IPS-20b (cell line): ENCODE measurements at regions not wholly inside any gene's neighbourhood (a gene's known extent, or its start where the extent isn't known, plus 50 kb on each side); places are given as distances from the start of the nearest gene placed in this dataset.

Experiments used
- H3K27ac ChIP-seq: one replicate; pipeline ENCODE4 v1.5.1; 2013; ENCODE audit warnings: low read length
- H3K27me3 ChIP-seq: 2 replicates; pipeline ENCODE4 v1.6.1; 2013; ENCODE audit warnings: mild to moderate bottlenecking, low read length, inconsistent platforms; ENCODE audit not compliant: insufficient read depth
- H3K36me3 ChIP-seq: 2 replicates; pipeline ENCODE4 v1.6.1; 2013; ENCODE audit warnings: low read depth, mild to moderate bottlenecking, inconsistent platforms, low read length, moderate library complexity; ENCODE audit not compliant: insufficient read depth
- H3K4me1 ChIP-seq: 2 replicates; pipeline ENCODE4 v1.6.1; 2013; ENCODE audit warnings: mild to moderate bottlenecking, control low read depth, inconsistent platforms, low read length, moderate library complexity; ENCODE audit not compliant: insufficient read depth
- H3K4me3 ChIP-seq: 2 replicates; pipeline ENCODE4 v1.5.1; 2013; ENCODE audit warnings: mild to moderate bottlenecking, low read length, inconsistent platforms
- H3K9ac ChIP-seq: 2 replicates; pipeline ENCODE4 v1.6.1; 2013; ENCODE audit warnings: low read depth, mild to moderate bottlenecking, inconsistent platforms, low read length, moderate library complexity
- H3K9me3 ChIP-seq: 2 replicates; pipeline ENCODE4 v1.6.1; 2013; ENCODE audit warnings: mild to moderate bottlenecking, low read depth, low read length, inconsistent platforms; ENCODE audit not compliant: insufficient read depth

DNA sequence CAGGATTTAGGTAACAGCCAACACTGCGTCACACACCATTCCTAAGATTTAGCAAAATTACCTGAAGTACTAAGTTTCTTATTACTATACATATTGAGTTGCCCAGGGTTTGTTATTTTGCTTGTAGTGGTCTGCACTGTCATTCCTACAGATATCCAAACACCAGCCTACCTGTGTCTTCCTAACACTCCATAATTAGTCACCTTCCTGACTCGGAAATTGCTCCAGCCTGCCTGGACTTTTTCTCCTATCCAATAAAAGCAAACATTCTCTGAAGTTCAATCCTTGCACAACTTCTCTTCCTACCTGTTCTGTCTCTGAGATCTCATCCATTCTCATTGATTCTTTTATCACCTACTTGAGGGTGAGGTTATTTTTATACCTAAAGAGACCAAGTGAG is 243.9 kb downstream of the NR2F1-AS1 start:
- H3K27ac ChIP-seq = no peak overlapping the region
- no peak overlapping the region for H3K4me3 ChIP-seq
- H3K4me1 ChIP-seq = no peaks in the 10 kb centered on the region
- H3K27me3 ChIP-seq = no peaks in the 10 kb centered on the region
- no peaks in the 10 kb centered on the region for H3K9me3 ChIP-seq
- no peaks in the 10 kb centered on the region for H3K36me3 ChIP-seq
- no peak overlapping the region for H3K9ac ChIP-seq

DNA sequence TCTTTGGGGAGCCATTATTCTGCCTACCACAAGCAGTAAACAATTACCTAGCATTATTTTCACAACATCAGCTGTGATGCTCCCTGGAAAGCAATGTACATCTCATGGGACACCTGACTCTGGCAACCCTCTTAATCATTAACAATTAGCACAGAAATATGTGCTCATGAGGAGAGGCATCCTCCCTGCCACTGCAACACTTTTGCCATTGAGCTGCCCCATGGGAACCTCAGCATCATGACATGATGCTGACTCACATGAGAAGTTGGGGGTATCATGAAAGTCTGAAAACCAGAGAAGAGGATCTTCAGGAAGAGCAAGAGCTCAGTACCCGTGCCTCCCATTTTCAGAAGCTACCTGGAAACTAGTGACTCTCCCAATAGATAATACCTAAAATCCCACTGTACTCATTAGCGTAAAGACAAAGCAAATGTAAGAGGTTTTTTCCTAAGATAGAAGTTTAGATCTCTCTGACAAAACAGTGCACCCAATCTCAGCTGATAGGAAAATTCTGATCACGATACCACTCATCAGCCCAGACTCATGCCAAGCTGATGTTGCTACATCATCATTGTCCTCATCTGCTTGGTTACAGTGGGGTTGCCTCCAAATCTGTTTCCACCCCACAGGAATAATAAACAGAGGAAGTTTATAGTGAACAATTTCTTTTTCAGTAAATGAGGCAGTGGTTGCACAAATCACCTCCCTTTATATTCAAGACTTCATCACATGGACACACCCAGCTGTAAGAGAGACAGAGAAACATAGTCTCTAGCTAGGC is 244.5 kb downstream of the NR2F1-AS1 start:
- no peaks in the 10 kb centered on the region for H3K27me3 ChIP-seq

DNA sequence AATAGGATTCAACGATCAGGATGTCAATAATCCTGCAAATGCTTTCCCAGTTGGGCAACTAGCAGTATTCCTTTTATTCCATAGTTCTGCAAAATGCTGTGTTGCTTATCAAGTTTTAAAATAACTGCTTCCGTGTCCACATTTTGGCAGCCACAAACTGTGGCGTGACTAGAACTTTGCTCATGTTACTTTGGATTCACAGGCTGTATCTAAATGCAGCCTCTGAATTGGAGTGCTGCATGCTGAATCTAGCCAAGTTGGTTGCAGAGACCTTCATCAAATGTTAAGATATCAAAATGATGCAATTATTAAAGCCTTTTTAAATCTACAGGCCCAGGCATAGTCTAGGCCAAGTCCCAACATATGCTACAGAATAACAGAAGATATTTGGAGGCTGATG is 249.2 kb downstream of the NR2F1-AS1 start:
- Histone ChIP-seq H3K27ac (no peak overlapping the region), H3K4me1 (no peaks in the 10 kb centered on the region), H3K27me3 (no peaks in the 10 kb centered on the region), H3K9me3 (no peaks in the 10 kb centered on the region), H3K36me3 (no peaks in the 10 kb centered on the region), H3K4me3 (no peak overlapping the region), H3K9ac (no peak overlapping the region)

More for the DNA sequence above, 244.5 kb downstream of the NR2F1-AS1 start:
- Histone ChIP-seq H3K9ac (no peak overlapping the region), H3K36me3 (no peaks in the 10 kb centered on the region), H3K9me3 (no peaks in the 10 kb centered on the region), H3K4me1 (no peaks in the 10 kb centered on the region), H3K27ac (no peak overlapping the region), H3K4me3 (no peak overlapping the region)

DNA sequence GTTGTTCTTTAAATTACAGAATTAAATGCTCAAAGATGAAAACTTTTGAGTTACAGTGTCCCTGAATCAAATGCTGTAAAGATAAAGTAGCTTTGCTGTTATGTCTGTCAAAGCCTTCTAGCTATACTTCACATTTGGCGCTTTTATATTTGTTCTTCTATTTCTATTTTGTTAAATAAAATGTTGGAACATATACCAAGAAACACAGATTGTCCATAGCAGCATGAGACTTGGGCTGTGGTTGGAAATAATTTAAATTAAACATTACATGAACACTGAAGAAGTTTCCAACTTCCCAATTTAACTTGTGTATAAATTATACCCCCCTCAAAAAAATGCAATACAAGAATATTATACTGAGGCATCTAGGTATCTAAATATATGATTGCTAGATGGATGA is 249.8 kb downstream of the NR2F1-AS1 start:
- no peak overlapping the region for H3K4me3 ChIP-seq

DNA sequence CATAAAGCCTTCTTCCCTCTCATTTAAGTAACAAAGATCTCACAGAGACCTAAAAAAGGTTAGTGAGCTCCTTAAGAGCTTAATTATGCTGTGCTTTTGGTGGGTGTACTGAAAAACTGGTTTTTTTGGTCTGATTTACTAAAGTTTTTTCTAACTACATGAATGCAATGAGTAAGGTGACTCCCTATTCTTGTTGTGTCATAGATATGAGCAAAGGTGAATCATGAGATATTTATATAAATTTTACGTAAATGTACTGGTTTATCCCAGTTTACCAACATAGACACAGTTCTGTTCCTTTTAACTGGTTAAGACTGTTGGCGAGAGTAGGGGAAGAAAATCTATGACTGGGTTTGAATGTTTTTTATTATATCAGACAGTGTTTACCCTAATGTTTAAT is 250.5 kb downstream of the NR2F1-AS1 start:
- no peaks in the 10 kb centered on the region for H3K27me3 ChIP-seq
- no peak overlapping the region for H3K4me3 ChIP-seq
- H3K27ac ChIP-seq = no peak overlapping the region
- H3K36me3 ChIP-seq = no peaks in the 10 kb centered on the region
- no peaks in the 10 kb centered on the region for H3K9me3 ChIP-seq
- H3K4me1 ChIP-seq = no peaks in the 10 kb centered on the region
- H3K9ac ChIP-seq = no peak overlapping the region

More for the DNA sequence above, 249.8 kb downstream of the NR2F1-AS1 start:
- Histone ChIP-seq H3K27me3 (no peaks in the 10 kb centered on the region), H3K4me1 (no peaks in the 10 kb centered on the region), H3K27ac (no peak overlapping the region), H3K9me3 (no peaks in the 10 kb centered on the region), H3K36me3 (no peaks in the 10 kb centered on the region), H3K9ac (no peak overlapping the region)

DNA sequence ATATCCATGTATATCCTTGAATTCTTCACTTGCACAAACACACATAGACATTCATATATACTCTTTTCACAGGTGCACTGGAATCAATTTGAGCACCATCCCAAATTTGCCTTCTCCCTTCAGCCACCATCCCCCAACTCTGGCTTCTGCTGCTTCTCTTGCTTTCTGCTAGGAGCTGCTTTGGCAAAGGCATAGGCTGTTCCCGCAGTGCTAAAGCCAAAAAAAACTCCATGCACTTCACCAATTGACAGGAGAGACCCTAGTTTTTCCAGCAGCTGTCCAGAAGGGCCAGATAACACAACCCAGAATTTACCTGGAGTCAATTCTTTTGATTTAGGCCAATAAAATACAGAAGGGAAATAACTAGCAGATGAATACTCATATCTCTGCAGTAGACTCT is 251.3 kb downstream of the NR2F1-AS1 start:
- Histone ChIP-seq H3K9ac (no peak overlapping the region), H3K27me3 (no peaks in the 10 kb centered on the region), H3K27ac (no peak overlapping the region), H3K4me1 (no peaks in the 10 kb centered on the region), H3K9me3 (no peaks in the 10 kb centered on the region), H3K4me3 (no peak overlapping the region), H3K36me3 (no peaks in the 10 kb centered on the region)

DNA sequence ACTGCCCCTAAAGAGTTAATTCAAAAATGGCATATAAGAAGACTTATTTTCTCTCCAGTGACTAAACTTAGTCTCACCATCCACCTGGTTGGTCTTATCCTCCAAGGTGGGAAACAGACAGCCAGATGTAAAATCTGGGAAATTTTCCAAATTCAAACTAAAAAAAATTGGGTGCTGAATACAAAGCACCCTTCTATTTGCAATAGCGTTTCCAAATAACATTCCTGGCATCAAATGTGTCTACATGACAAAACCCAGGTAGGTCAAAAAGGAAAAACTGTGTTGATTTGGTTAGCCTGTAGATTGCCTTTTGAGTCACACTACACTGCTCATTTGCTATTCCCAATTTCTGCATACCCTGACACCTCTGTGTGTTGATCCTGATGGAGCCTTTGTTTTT is 252.2 kb downstream of the NR2F1-AS1 start:
- H3K27ac ChIP-seq = no peak overlapping the region
- no peak overlapping the region for H3K9ac ChIP-seq
- H3K4me3 ChIP-seq = no peak overlapping the region
- no peaks in the 10 kb centered on the region for H3K27me3 ChIP-seq
- H3K9me3 ChIP-seq = no peaks in the 10 kb centered on the region
- no peaks in the 10 kb centered on the region for H3K36me3 ChIP-seq
- H3K4me1 ChIP-seq = no peaks in the 10 kb centered on the region

DNA sequence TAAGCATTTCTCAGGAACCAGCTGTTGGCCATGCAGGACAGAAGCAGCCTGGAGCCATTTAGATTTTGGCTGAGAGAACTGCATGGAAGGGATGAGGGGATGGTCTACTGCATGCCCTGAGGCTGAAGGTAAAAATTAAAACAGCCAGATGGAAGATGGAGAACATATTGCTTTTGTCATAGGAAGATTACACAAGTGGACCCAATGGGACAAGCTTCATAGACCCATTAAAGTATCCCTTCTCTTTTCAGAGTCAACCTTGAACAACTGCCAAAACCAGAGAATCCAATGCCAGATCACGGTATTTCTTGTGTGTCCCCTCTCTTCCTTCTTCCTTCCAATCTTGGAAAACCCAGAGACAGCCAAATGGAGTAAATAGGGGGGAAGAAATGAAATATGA is 253.4 kb downstream of the NR2F1-AS1 start:
- Histone ChIP-seq H3K9me3 (no peaks in the 10 kb centered on the region), H3K4me1 (no peaks in the 10 kb centered on the region), H3K9ac (no peak overlapping the region), H3K36me3 (no peaks in the 10 kb centered on the region), H3K27ac (no peak overlapping the region), H3K27me3 (no peaks in the 10 kb centered on the region), H3K4me3 (no peak overlapping the region)

DNA sequence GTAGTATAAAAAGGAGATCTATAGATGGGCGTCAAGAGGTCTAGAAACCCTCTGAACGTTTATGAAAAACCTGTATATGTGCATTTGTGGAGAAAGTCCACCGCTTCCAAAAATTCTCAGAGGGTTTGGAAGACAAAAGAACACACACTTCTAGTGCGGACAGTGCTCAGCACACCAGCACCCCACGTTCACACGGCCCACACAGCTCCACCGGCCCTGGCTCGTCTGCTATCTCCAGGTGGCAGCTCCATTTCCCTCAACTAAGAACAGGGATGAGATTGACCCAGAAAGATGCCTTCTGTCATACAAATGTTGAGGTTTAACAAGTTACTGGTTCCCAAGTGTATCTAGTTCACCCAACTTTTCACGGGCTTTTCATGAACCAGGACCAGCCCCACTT is 255.1 kb downstream of the NR2F1-AS1 start:
- H3K4me1 ChIP-seq = no peaks in the 10 kb centered on the region
- H3K27ac ChIP-seq = no peak overlapping the region
- no peaks in the 10 kb centered on the region for H3K36me3 ChIP-seq
- no peak overlapping the region for H3K9ac ChIP-seq
- no peaks in the 10 kb centered on the region for H3K9me3 ChIP-seq
- no peaks in the 10 kb centered on the region for H3K27me3 ChIP-seq
- H3K4me3 ChIP-seq = no peak overlapping the region

DNA sequence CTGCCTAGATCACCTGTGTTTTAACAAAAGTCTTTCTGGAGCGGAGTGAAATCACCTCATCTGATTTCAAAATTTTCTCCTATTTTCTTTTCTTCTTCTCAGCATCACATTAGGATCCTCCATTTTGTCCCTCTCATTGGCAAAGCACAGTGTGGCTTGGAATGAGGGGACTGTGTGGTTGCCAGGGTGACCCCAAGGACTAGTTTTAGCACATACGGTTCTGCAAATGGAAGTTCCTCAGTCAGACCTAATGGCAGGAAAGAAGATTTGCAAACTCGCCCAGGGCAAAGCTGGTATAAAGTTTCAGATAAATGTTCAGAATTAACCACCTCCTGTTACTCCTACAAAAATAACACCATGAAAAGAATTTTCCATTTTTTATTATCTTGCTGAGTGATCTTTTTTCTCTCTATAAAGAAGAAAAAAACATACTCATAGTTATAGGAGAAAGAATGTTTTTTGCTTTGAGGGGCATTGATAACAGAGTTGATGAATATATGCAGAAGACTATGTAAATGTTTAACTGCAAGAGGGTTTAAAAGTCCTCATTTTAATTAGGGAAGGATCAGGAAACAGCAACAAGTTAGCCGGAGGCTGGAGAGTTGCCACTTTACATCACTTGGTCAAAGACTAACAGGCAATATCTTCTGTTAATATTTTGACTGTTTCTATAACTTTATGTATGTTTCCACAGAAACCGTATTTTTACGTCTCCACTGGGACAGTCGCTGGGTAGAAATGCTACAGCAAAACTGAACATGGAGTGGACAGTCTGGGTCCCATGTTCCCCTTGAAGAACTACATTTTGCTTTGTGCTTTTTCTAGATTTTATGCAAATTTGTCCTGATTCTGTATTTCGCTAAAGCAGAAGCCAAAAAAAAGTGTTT is 257.8 kb downstream of the NR2F1-AS1 start:
- no peaks in the 10 kb centered on the region for H3K4me1 ChIP-seq
- no peak overlapping the region for H3K9ac ChIP-seq
- H3K9me3 ChIP-seq = no peaks in the 10 kb centered on the region
- no peaks in the 10 kb centered on the region for H3K36me3 ChIP-seq
- no peak overlapping the region for H3K4me3 ChIP-seq
- no peaks in the 10 kb centered on the region for H3K27me3 ChIP-seq
- no peak overlapping the region for H3K27ac ChIP-seq

DNA sequence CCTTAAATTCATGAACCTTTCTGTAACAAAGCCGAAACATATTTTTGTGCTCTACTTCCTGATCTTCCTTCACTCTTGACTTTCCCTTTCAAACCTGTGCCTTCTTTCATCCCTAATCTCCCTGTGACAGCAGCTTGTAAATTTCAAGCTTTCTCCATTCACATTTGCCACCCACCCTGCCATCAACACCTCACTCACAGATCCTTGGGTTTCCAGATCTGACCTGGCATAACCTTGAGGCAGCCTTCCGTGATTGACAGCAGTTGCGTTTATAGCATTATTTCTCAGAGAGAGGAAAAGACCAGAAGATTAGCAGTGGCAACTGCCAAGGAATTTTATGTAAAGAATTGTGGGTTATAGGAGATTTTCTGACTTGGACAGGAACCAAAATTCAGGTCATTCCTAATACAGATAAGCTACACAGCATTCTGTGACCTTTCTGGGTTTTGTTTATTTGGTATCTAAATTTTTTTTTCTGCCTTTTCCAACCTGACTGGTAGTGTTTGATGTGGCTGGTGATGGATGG is 260.0 kb downstream of the NR2F1-AS1 start:
- no peak overlapping the region for H3K4me3 ChIP-seq
- H3K27ac ChIP-seq = no peak overlapping the region
- no peaks in the 10 kb centered on the region for H3K4me1 ChIP-seq
- no peaks in the 10 kb centered on the region for H3K27me3 ChIP-seq
- H3K9me3 ChIP-seq = no peaks in the 10 kb centered on the region
- no peak overlapping the region for H3K9ac ChIP-seq
- no peaks in the 10 kb centered on the region for H3K36me3 ChIP-seq

DNA sequence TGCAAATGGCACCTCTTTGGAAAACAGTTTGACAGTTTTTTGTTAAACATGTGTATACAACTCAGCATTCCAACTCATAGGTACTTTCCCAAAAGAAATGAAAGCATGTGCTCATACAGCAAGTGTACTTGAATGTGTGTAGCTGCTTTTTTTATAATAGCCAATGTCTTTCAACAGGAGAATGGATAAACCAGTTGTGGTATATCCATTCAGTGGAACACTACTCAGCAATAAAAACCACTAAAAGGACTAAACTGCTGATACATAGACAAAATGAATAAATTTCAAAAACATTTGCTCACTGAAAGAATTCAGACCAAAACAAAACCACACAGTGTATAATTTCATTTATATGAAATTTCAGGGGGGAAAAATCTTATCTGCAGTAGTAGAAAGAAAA is 267.3 kb downstream of the NR2F1-AS1 start:
- Histone ChIP-seq H3K27me3 (no peaks in the 10 kb centered on the region), H3K4me1 (no peaks in the 10 kb centered on the region), H3K9ac (no peak overlapping the region), H3K9me3 (0 out of 2 replicates have a peak, but pooled peaks cover 3% of the 10 kb centered on the region), H3K4me3 (no peak overlapping the region), H3K27ac (no peak overlapping the region), H3K36me3 (no peaks in the 10 kb centered on the region)
